T-cell (primary cell): ENCODE measurements at regions not wholly inside any gene's neighbourhood (a gene's known extent, or its start where the extent isn't known, plus 50 kb on each side); places are given as distances from the start of the nearest gene placed in this dataset.

Experiments used
- ATAC-seq, 4 experiments: fragments of 200-7000 bp in 3 of 4; fragments of 150-1000 bp in 1 of 4; cut with Tn5 transposase; replicated peaks in 1 of 4; 1 replicate in 3 of 4; 2 replicates in 1 of 4; pipeline ENCODE4 v1.10.0; 2021; ENCODE audit warnings: moderate library complexity in 3 of 4, mild to moderate bottlenecking in 2 of 4, moderate number of reproducible peaks in 1 of 4
- CTCF ChIA-PET, 2 donors: fragments of 300-600 bp; sonication (Branson Sonifier 250); formaldehyde crosslinking; loops; one replicate each; lab custom pipeline; 2022; ENCODE audit warnings: antibody characterized with exemption in 2 of 2; lab: Charles Lee
- POLR2A ChIA-PET, 2 donors: fragments of 300-600 bp; sonication (Branson Sonifier 250); formaldehyde crosslinking; loops; one replicate each; lab custom pipeline; 2022; ENCODE audit warnings: antibody characterized with exemption in 2 of 2; lab: Charles Lee
- DNase-seq, 35 experiments: peaks; one replicate each; pipeline versions ENCODE4 v3.0.0 to v3.0.0-alpha.2; 2013 to 2023
- H3K27ac ChIP-seq: one replicate; pipeline ENCODE4 v1.5.1; 2013; ENCODE audit warnings: low read length
- H3K27me3 ChIP-seq, 2 experiments: replicated peaks in 1 of 2; 1 replicate in 1 of 2; 2 replicates in 1 of 2; pipeline versions ENCODE4 v1.6.1 to v1.7.0; 2013; ENCODE audit warnings: low read length in 1 of 2, mixed read lengths in 1 of 2; ENCODE audit not compliant: control insufficient read depth in 2 of 2, insufficient read depth in 2 of 2; ENCODE audit errors: extremely low read depth in 1 of 2
- H3K36me3 ChIP-seq, 2 donors: 1 replicate in 1 of 2; 2 replicates in 1 of 2; pipeline versions ENCODE4 v1.6.1 to v1.7.0; 2013; ENCODE audit warnings: low read length in 1 of 2; ENCODE audit not compliant: control insufficient read depth in 2 of 2, insufficient read depth in 1 of 2; ENCODE audit errors: extremely low read depth in 1 of 2
- H3K4me1 ChIP-seq, 2 experiments: 1 replicate in 1 of 2; 2 replicates in 1 of 2; pipeline versions ENCODE4 v1.6.1 to v1.7.0; 2013; ENCODE audit warnings: low read length in 2 of 2, mixed read lengths in 1 of 2; ENCODE audit not compliant: insufficient read depth in 2 of 2, control insufficient read depth in 1 of 2; ENCODE audit errors: extremely low read depth in 1 of 2
- H3K4me3 ChIP-seq, 2 donors: 1 replicate in 1 of 2; 2 replicates in 1 of 2; pipeline versions ENCODE4 v1.5.1 to v1.7.0; 2013; ENCODE audit warnings: mild to moderate bottlenecking in 2 of 2, low read length in 1 of 2, moderate library complexity in 1 of 2; ENCODE audit not compliant: control insufficient read depth in 1 of 2; ENCODE audit errors: extremely low read depth in 1 of 2
- H3K9me3 ChIP-seq: 2 replicates; pipeline ENCODE4 v1.7.0; 2013
- H3K27ac Mint-ChIP-seq, 2 donors: one replicate each; pipeline ENCODE4 v1.8.0; 2020 to 2021; ENCODE audit warnings: mild to moderate bottlenecking in 2 of 2, mixed read lengths in 2 of 2
- H3K27me3 Mint-ChIP-seq, 2 donors: one replicate each; pipeline ENCODE4 v1.8.0; 2021 to 2022; ENCODE audit warnings: mixed read lengths in 2 of 2
- H3K36me3 Mint-ChIP-seq: one replicate; pipeline ENCODE4 v1.8.0; 2021; ENCODE audit warnings: mixed read lengths
- H3K4me1 Mint-ChIP-seq, 3 donors: one replicate each; pipeline ENCODE4 v1.8.0; 2020 to 2022; ENCODE audit warnings: mixed read lengths in 3 of 3, mild to moderate bottlenecking in 1 of 3
- H3K4me3 Mint-ChIP-seq, 3 donors: one replicate each; pipeline ENCODE4 v1.8.0; 2020 to 2022; ENCODE audit warnings: mild to moderate bottlenecking in 3 of 3, mixed read lengths in 3 of 3, moderate library complexity in 3 of 3
- H3K9me3 Mint-ChIP-seq, 3 donors: one replicate each; pipeline ENCODE4 v1.8.0; 2020 to 2022; ENCODE audit warnings: mixed read lengths in 3 of 3
- WGBS: methylation state at CpG from one replicate; pipeline ENCODE4 v1.1.5; 2013; ENCODE audit warnings: missing lambda C conversion rate; ENCODE audit not compliant: insufficient coverage; 5-methylcytosine and 5-hydroxymethylcytosine counted together

- Histone ChIP-seq H3K9me3 (no peaks in the 10 kb centered on the region), H3K27me3 (peaks cover 0 to 5% of the 10 kb centered on the region in 2 experiments), H3K4me3 (no peak overlapping the region), H3K36me3 (no peaks in the 10 kb centered on the region), H3K4me1 (no peaks in the 10 kb centered on the region), H3K27ac (no peak overlapping the region)
- ChIA-PET POLR2A (no interaction called here), CTCF (no interaction called here)
- ATAC-seq (no peak), DNase-seq (no peak)
- no peak overlapping the region for H3K4me3 Mint-ChIP-seq
- peaks cover 0 to 3% of the 10 kb centered on the region in 2 donors for H3K27me3 Mint-ChIP-seq
- H3K4me1 Mint-ChIP-seq = no peaks in the 10 kb centered on the region
- WGBS = 89% methylated on average over 3 of the region's 3 CpGs
- H3K36me3 Mint-ChIP-seq = no peaks in the 10 kb centered on the region
- no peaks in the 10 kb centered on the region for H3K9me3 Mint-ChIP-seq
- no peak overlapping the region for H3K27ac Mint-ChIP-seq
Measured at GRCh38 chr22:20653795-20654342, 120.0 kb upstream of the SERPIND1 start.

- ATAC-seq (no peak), DNase-seq (peak in 1 of 35 experiments; percentile 7)
- Mint-ChIP-seq H3K27me3 (peaks cover 0 to 3% of the 10 kb centered on the region in 2 donors), H3K36me3 (no peaks in the 10 kb centered on the region), H3K4me1 (no peaks in the 10 kb centered on the region), H3K27ac (no peak overlapping the region), H3K9me3 (no peaks in the 10 kb centered on the region), H3K4me3 (no peak overlapping the region)
- no peak overlapping the region for H3K27ac ChIP-seq
- POLR2A ChIA-PET = no interaction called here
- CTCF ChIA-PET = no interaction called here
- H3K9me3 ChIP-seq = no peaks in the 10 kb centered on the region
- peaks cover 0 to 5% of the 10 kb centered on the region in 2 experiments for H3K27me3 ChIP-seq
- no peaks in the 10 kb centered on the region for H3K36me3 ChIP-seq
- H3K4me3 ChIP-seq = no peak overlapping the region
- WGBS = 86% methylated on average over 17 of the region's 20 CpGs
- H3K4me1 ChIP-seq = no peaks in the 10 kb centered on the region
Measured at GRCh38 chr22:20654343-20655208, 119.3 kb upstream of the SERPIND1 start.

- Histone ChIP-seq H3K4me3 (no peak overlapping the region), H3K9me3 (no peaks in the 10 kb centered on the region), H3K27ac (no peak overlapping the region), H3K36me3 (no peaks in the 10 kb centered on the region), H3K27me3 (no peaks in the 10 kb centered on the region), H3K4me1 (no peaks in the 10 kb centered on the region)
- Mint-ChIP-seq H3K4me3 (no peak overlapping the region), H3K27me3 (peaks cover 0 to 7% of the 10 kb centered on the region in 2 donors), H3K27ac (no peak overlapping the region), H3K36me3 (no peaks in the 10 kb centered on the region), H3K4me1 (no peaks in the 10 kb centered on the region), H3K9me3 (no peaks in the 10 kb centered on the region)
- ATAC-seq (no peak), DNase-seq (no peak)
- ChIA-PET CTCF (no interaction called here), POLR2A (no interaction called here)
Measured at GRCh38 chr22:20655623-20656022, 118.3 kb upstream of the SERPIND1 start.

- peaks cover 0 to 10% of the 10 kb centered on the region in 2 donors for H3K27me3 Mint-ChIP-seq
- Histone ChIP-seq H3K36me3 (no peaks in the 10 kb centered on the region), H3K4me3 (no peak overlapping the region), H3K4me1 (no peaks in the 10 kb centered on the region), H3K27ac (no peak overlapping the region), H3K9me3 (no peaks in the 10 kb centered on the region), H3K27me3 (no peaks in the 10 kb centered on the region)
- H3K27ac Mint-ChIP-seq = no peak overlapping the region
- ChIA-PET CTCF (no interaction called here), POLR2A (no interaction called here)
- DNase-seq (peak in 1 of 35 experiments; percentile 7), ATAC-seq (no peak)
- 83% methylated on average over 6 of the region's 12 CpGs for WGBS
- H3K36me3 Mint-ChIP-seq = no peaks in the 10 kb centered on the region
- H3K9me3 Mint-ChIP-seq = no peaks in the 10 kb centered on the region
- H3K4me1 Mint-ChIP-seq = no peaks in the 10 kb centered on the region
- H3K4me3 Mint-ChIP-seq = no peak overlapping the region
Measured at GRCh38 chr22:20656516-20656901, 117.4 kb upstream of the SERPIND1 start.

- WGBS = 90% methylated on average over 8 of the region's 17 CpGs
Measured at GRCh38 chr22:20656902-20657836, 116.7 kb upstream of the SERPIND1 start.

More at GRCh38 chr22:20656902-20657836, 116.7 kb upstream of the SERPIND1 start:
- H3K9me3 Mint-ChIP-seq = no peaks in the 10 kb centered on the region
- POLR2A ChIA-PET = no interaction called here
- Histone ChIP-seq H3K36me3 (no peaks in the 10 kb centered on the region), H3K4me3 (no peak overlapping the region), H3K4me1 (no peaks in the 10 kb centered on the region), H3K27me3 (no peaks in the 10 kb centered on the region), H3K27ac (no peak overlapping the region), H3K9me3 (no peaks in the 10 kb centered on the region)
- no peak overlapping the region for H3K27ac Mint-ChIP-seq
- H3K27me3 Mint-ChIP-seq = peaks cover 0 to 12% of the 10 kb centered on the region in 2 donors
- ATAC-seq (no peak), DNase-seq (peak in 1 of 35 experiments; percentile 8)
- H3K36me3 Mint-ChIP-seq = no peaks in the 10 kb centered on the region
- no peak overlapping the region for H3K4me3 Mint-ChIP-seq
- H3K4me1 Mint-ChIP-seq = no peaks in the 10 kb centered on the region
- CTCF ChIA-PET = no interaction called here
